IMR-90 (cell line): ENCODE measurements at regions not wholly inside any gene's neighbourhood (a gene's known extent, or its start where the extent isn't known, plus 50 kb on each side); places are given as distances from the start of the nearest gene placed in this dataset.

ENCODE experiments used
- ATAC-seq: fragments of 200-7000 bp; cut with Tn5 transposase; 2 replicates; pipeline ENCODE4 v1.9.1; 2020; ENCODE audit warnings: low read depth, mild to moderate bottlenecking, moderate library complexity
- BruUV-seq: library from RNA; stranded (reverse); fragments of 400-500 nt; replicated peaks from 2 replicates; lab custom pipeline; 2021; lab: Mats Ljungman, UMichigan
- CTCF ChIA-PET: fragments of 300-600 bp; formaldehyde crosslinking; extraction: SDS; loops from one replicate; lab custom pipeline; 2021; ENCODE audit warnings: antibody characterized with exemption; lab: Yijun Ruan, JAX
- POLR2A ChIA-PET: fragments of 300-600 bp; sonication (Branson Sonifier 250); formaldehyde crosslinking; loops from one replicate; lab custom pipeline; 2022; ENCODE audit warnings: antibody characterized with exemption; ENCODE audit not compliant: unreplicated experiment; lab: Charles Lee
- DNase-seq: peaks from one replicate; pipeline ENCODE4 v3.0.0; 2013
- H2AFZ ChIP-seq: replicated peaks from 2 replicates; pipeline ENCODE3; 2013; ENCODE audit warnings: low read length, mild to moderate bottlenecking; ENCODE audit not compliant: poor library complexity
- H2AK5ac ChIP-seq: 2 replicates; pipeline ENCODE4 v1.6.1; 2013; ENCODE audit warnings: low read depth, low read length, inconsistent platforms
- H2AK9ac ChIP-seq: replicated peaks from 2 replicates; pipeline ENCODE3; 2013; ENCODE audit warnings: mild to moderate bottlenecking, low read depth, low read length, moderate library complexity; ENCODE audit not compliant: poor library complexity
- H2BK120ac ChIP-seq: 2 replicates; pipeline ENCODE4 v1.6.1; 2013; ENCODE audit warnings: low read depth, low read length, inconsistent platforms
- H2BK15ac ChIP-seq: 3 replicates; pipeline ENCODE4 v1.6.1; 2013; ENCODE audit warnings: low read depth, low read length, inconsistent platforms
- H2BK20ac ChIP-seq: 2 replicates; pipeline ENCODE4 v1.6.1; 2013; ENCODE audit warnings: low read depth, mild to moderate bottlenecking, inconsistent platforms, low read length, moderate library complexity
- H2BK5ac ChIP-seq: 2 replicates; pipeline ENCODE4 v1.6.1; 2013; ENCODE audit warnings: mild to moderate bottlenecking, low read depth, low read length, inconsistent platforms; ENCODE audit not compliant: poor library complexity, severe bottlenecking
- H3K14ac ChIP-seq: replicated peaks from 2 replicates; pipeline ENCODE4 v1.6.1; 2013; ENCODE audit warnings: low read depth, low read length, inconsistent platforms
- H3K18ac ChIP-seq: 2 replicates; pipeline ENCODE4 v1.6.1; 2013; ENCODE audit warnings: low read depth, low read length, control low read depth
- H3K23ac ChIP-seq: 2 replicates; pipeline ENCODE4 v1.6.1; 2013; ENCODE audit warnings: low read depth, low read length, inconsistent platforms
- H3K27ac ChIP-seq: 2 replicates; pipeline ENCODE4 v1.5.1; 2013; ENCODE audit warnings: mild to moderate bottlenecking, control low read depth, low read length; ENCODE audit not compliant: insufficient read depth
- H3K27me3 ChIP-seq: 2 replicates; pipeline ENCODE4 v1.6.1; 2013; ENCODE audit warnings: low read length; ENCODE audit not compliant: control insufficient read depth, insufficient read depth
- H3K36me3 ChIP-seq: 2 replicates; pipeline ENCODE4 v1.6.1; 2013; ENCODE audit warnings: low read length, mixed read lengths; ENCODE audit not compliant: control insufficient read depth, insufficient read depth
- H3K4ac ChIP-seq: 2 replicates; pipeline ENCODE4 v1.6.1; 2013; ENCODE audit warnings: low read depth, low read length, inconsistent platforms
- H3K4me1 ChIP-seq: 2 replicates; pipeline ENCODE4 v1.6.1; 2013; ENCODE audit warnings: low read length, mixed read lengths; ENCODE audit not compliant: control insufficient read depth, insufficient read depth
- H3K4me2 ChIP-seq: 2 replicates; pipeline ENCODE4 v1.6.1; 2013; ENCODE audit warnings: low read depth, mild to moderate bottlenecking, control low read depth, low read length, moderate library complexity
- H3K4me3 ChIP-seq: 2 replicates; pipeline ENCODE4 v1.5.1; 2013; ENCODE audit warnings: low read depth, mild to moderate bottlenecking, control low read depth, low read length, moderate library complexity; ENCODE audit not compliant: insufficient read depth
- H3K56ac ChIP-seq: 2 replicates; pipeline ENCODE4 v1.6.1; 2013; ENCODE audit warnings: low read length, inconsistent platforms; ENCODE audit not compliant: insufficient read depth; ENCODE audit errors: extremely low read depth
- H3K79me1 ChIP-seq, 2 experiments: 2 replicates each; pipeline ENCODE4 v1.6.1; 2013; ENCODE audit warnings: low read length in 2 of 2, inconsistent platforms in 1 of 2, low read depth in 1 of 2
- H3K9ac ChIP-seq: 2 replicates; pipeline ENCODE4 v1.6.1; 2013; ENCODE audit warnings: low read depth, low read length, control low read depth
- H3K9me1 ChIP-seq: 2 replicates; pipeline ENCODE4 v1.6.1; 2013; ENCODE audit warnings: low read length, inconsistent platforms; ENCODE audit not compliant: insufficient read depth
- H3K9me3 ChIP-seq: 2 replicates; pipeline ENCODE4 v1.6.1; 2013; ENCODE audit warnings: low read length; ENCODE audit not compliant: control insufficient read depth, insufficient read depth
- H4K20me1 ChIP-seq: 2 replicates; pipeline ENCODE4 v1.6.1; 2013; ENCODE audit warnings: low read length, inconsistent platforms; ENCODE audit not compliant: insufficient read depth
- H4K5ac ChIP-seq: 2 replicates; pipeline ENCODE4 v1.6.1; 2013; ENCODE audit warnings: mild to moderate bottlenecking, low read depth, low read length, control low read depth
- H4K8ac ChIP-seq, 2 experiments: 2 replicates each; pipeline ENCODE4 v1.6.1; 2013; ENCODE audit warnings: low read depth in 2 of 2, low read length in 2 of 2, control low read depth in 1 of 2, inconsistent platforms in 1 of 2
- H4K91ac ChIP-seq: 2 replicates; pipeline ENCODE4 v1.6.1; 2013; ENCODE audit warnings: low read depth, low read length, inconsistent platforms; ENCODE audit not compliant: insufficient read depth
- CEBPB ChIP-seq: IDR thresholded peaks from 2 replicates; pipeline ENCODE4 v1.6.1; 2012; ENCODE audit warnings: low read depth, low read length, improper control_type of control experiment
- MAFK ChIP-seq: IDR thresholded peaks from 2 replicates; pipeline ENCODE4 v1.6.1; 2012; ENCODE audit warnings: low read depth, low read length, improper control_type of control experiment
- NFE2L2 ChIP-seq: fragments of 150-350 bp; IDR thresholded peaks from 2 replicates; pipeline ENCODE4 v1.6.1; 2016; ENCODE audit warnings: low read depth, mild to moderate bottlenecking, low read length
- POLR2A ChIP-seq: IDR thresholded peaks from 2 replicates; pipeline ENCODE4 v1.6.1; 2012; ENCODE audit warnings: mild to moderate bottlenecking, low read depth, low read length
- RAD21 ChIP-seq: IDR thresholded peaks from 2 replicates; pipeline ENCODE4 v1.6.1; 2012; ENCODE audit warnings: low read length, improper control_type of control experiment
- WGBS, 2 experiments: methylation state at CpG; one replicate each; pipeline versions ENCODE4 v1.1.5 to v1.1.7; 2013; ENCODE audit warnings: missing lambda C conversion rate in 2 of 2; ENCODE audit not compliant: insufficient read length in 1 of 2; ENCODE audit errors: extremely low coverage in 2 of 2; 5-methylcytosine and 5-hydroxymethylcytosine counted together
- dilution Hi-C: fragments of 300-500 bp; cut with HindIII; formaldehyde crosslinking; loops from one replicate; pipeline ENCODE4 v1.14.3; 2018; ENCODE audit warnings: low sequenced_read_pairs; ENCODE audit not compliant: unreplicated experiment
- in situ Hi-C: fragments of 300-500 bp; cut with MboI; formaldehyde crosslinking; loops from 3 replicates; pipeline ENCODE4 v1.14.3; 2019; ENCODE audit warnings: low sequenced_read_pairs, inconsistent platforms, mixed read lengths
- intact Hi-C: fragments of 100-400 bp; cut with micrococcal nuclease; formaldehyde crosslinking; loops from 2 replicates; pipeline ENCODE4 v1.10.0; 2022
- TF ChIP-seq, protein P1 (sequence below): fragments of 150-350 bp; IDR thresholded peaks from 2 replicates; pipeline ENCODE4 v1.6.1; 2016; ENCODE audit warnings: low read depth, mild to moderate bottlenecking, low read length, moderate library complexity, borderline replicate concordance
- TF ChIP-seq, protein P2 (sequence below): fragments of 150-350 bp; IDR thresholded peaks from 2 replicates; pipeline ENCODE4 v1.6.1; 2017; ENCODE audit warnings: mild to moderate bottlenecking, antibody characterized with exemption, low read length, low read depth

DNA sequence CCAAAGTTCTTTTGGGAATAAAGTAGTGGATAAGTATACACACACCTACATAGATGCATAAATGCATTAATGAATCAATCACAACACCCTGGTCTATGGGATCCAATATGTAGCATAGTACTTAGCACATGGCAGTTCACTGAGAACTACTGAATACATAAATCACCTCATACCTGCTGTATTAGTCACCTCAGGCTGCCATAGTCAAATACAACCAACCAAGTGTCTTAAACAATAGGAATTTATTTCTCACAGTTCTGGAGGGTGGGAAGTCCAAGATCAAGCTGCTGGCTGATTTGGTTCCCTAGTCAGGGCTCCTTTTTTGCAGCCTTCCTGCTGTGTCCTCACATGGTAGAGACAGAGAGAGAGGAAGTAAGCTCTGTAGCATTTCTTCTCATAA is 228.2 kb downstream of the NHLRC3 start (continued):
- TF ChIP-seq, protein P1, sequence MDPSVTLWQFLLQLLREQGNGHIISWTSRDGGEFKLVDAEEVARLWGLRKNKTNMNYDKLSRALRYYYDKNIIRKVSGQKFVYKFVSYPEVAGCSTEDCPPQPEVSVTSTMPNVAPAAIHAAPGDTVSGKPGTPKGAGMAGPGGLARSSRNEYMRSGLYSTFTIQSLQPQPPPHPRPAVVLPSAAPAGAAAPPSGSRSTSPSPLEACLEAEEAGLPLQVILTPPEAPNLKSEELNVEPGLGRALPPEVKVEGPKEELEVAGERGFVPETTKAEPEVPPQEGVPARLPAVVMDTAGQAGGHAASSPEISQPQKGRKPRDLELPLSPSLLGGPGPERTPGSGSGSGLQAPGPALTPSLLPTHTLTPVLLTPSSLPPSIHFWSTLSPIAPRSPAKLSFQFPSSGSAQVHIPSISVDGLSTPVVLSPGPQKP, result no peak
- TF ChIP-seq CEBPB (no peak), RAD21 (no peak)

DNA sequence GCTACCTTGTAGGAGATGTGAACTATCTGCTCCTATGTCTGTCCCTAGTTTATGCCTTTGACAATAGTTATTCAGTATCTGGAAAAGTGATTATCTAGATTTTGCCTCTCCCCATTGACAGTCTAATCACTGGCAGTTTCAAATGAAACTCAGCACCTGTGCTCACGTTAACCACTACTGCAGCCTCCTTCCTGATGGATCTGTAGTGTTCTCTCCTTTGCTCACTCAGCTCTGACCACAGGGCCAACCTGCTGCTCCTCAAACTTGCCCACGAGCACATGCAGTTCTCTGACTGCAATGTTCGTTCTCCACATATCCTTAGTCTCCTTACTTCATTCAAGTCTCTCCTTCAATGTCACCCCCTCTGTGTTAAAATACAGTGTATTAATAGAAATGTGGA is 230.1 kb downstream of the NHLRC3 start:
- POLR2A ChIA-PET, result no interaction called here
- BruUV-seq, result no TSS peak
- H4K5ac ChIP-seq, result no peak overlapping the region
- no peak for ATAC-seq
- H3K23ac ChIP-seq, result no peak overlapping the region
- H4K91ac ChIP-seq, result no peak overlapping the region
- no peak overlapping the region for H3K4me3 ChIP-seq
- no peak overlapping the region for H2BK120ac ChIP-seq
- CTCF ChIA-PET, result no interaction called here
- H3K79me1 ChIP-seq, result no peaks in the 10 kb centered on the region
- TF ChIP-seq MAFK (no peak), POLR2A (no peak), CEBPB (no peak), NFE2L2 (no peak)
- TF ChIP-seq, protein P2, sequence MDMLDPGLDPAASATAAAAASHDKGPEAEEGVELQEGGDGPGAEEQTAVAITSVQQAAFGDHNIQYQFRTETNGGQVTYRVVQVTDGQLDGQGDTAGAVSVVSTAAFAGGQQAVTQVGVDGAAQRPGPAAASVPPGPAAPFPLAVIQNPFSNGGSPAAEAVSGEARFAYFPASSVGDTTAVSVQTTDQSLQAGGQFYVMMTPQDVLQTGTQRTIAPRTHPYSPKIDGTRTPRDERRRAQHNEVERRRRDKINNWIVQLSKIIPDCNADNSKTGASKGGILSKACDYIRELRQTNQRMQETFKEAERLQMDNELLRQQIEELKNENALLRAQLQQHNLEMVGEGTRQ, result no peak
- dilution Hi-C loops (no loop called here), in situ Hi-C loops (no loop called here), intact Hi-C loops (loop anchor here (5.0 kb wide), 1 partner anchor 216 kb away; no protein-coding TSS in a partner anchor)
- H3K4me2 ChIP-seq, result no peak overlapping the region
- H3K9me1 ChIP-seq, result no peaks in the 10 kb centered on the region
- H3K9ac ChIP-seq, result no peak overlapping the region
- H4K8ac ChIP-seq, result no peak overlapping the region
- H2BK15ac ChIP-seq, result no peak overlapping the region
- H4K20me1 ChIP-seq, result no peaks in the 10 kb centered on the region
- WGBS, 2 experiments, result no CpG with 5 or more reads among the region's 3 CpGs
- H3K27me3 ChIP-seq, result no peaks in the 10 kb centered on the region
- no peaks in the 10 kb centered on the region for H3K4me1 ChIP-seq
- H3K9me3 ChIP-seq, result no peaks in the 10 kb centered on the region
- no peak for DNase-seq
- H3K18ac ChIP-seq, result no peak overlapping the region
- H3K36me3 ChIP-seq, result no peaks in the 10 kb centered on the region
- no peak overlapping the region for H2BK5ac ChIP-seq
- H3K14ac ChIP-seq, result no peak overlapping the region
- no peak overlapping the region for H2BK20ac ChIP-seq
- H2AFZ ChIP-seq, result no peak overlapping the region
- no peak overlapping the region for H3K56ac ChIP-seq
- H3K27ac ChIP-seq, result no peak overlapping the region
- no peak overlapping the region for H2AK5ac ChIP-seq
- no peak overlapping the region for H2AK9ac ChIP-seq
- no peak overlapping the region for H3K4ac ChIP-seq
